NCI-H524 treated with DMSO at 0.1 percent for 48 hours (cell line): ENCODE measurements at regions not wholly inside any gene's neighbourhood (a gene's known extent, or its start where the extent isn't known, plus 50 kb on each side); places are given as distances from the start of the nearest gene placed in this dataset.
"Not testable (repeated sequence)": the region's sequence is repeated elsewhere in the genome, so short reads cannot be mapped to it uniquely, and the experiment has no call there.

ENCODE experiments used
- DNase-seq: peaks from one replicate; lab custom pipeline; 2025; lab: John Stamatoyannopoulos, UW

- DNase-seq = no peak
Observed at GRCh38 chr15:91620229-91620628, 233.3 kb upstream of the SLCO3A1 start.

GRCh38 chr15:91622235-91622634 lies 231.3 kb upstream of the SLCO3A1 start:
- DNase-seq = no peak

GRCh38 chr15:91622711-91623342 lies 230.7 kb upstream of the SLCO3A1 start:
- no peak for DNase-seq

- DNase-seq = no peak
Observed at GRCh38 chr15:91624353-91624968, 229.0 kb upstream of the SLCO3A1 start.

GRCh38 chr15:91625506-91625905 lies 228.0 kb upstream of the SLCO3A1 start:
- DNase-seq = no peak

GRCh38 chr15:91627473-91628278 lies 225.8 kb upstream of the SLCO3A1 start:
- DNase-seq = no peak

GRCh38 chr15:91630090-91630489 lies 223.4 kb upstream of the SLCO3A1 start:
- no peak for DNase-seq

- no peak for DNase-seq
Observed at GRCh38 chr15:91632176-91632575, 221.3 kb upstream of the SLCO3A1 start.

- DNase-seq = no peak
Observed at GRCh38 chr15:91632981-91633380, 220.5 kb upstream of the SLCO3A1 start.

GRCh38 chr15:91634179-91634578 lies 219.3 kb upstream of the SLCO3A1 start:
- no peak for DNase-seq

- no peak for DNase-seq
Observed at GRCh38 chr15:91635080-91635479, 218.4 kb upstream of the SLCO3A1 start.

- no peak for DNase-seq
Observed at GRCh38 chr15:91635641-91636040, 217.9 kb upstream of the SLCO3A1 start.

- no peak for DNase-seq
Observed at GRCh38 chr15:91649016-91649415, 204.5 kb upstream of the SLCO3A1 start.

- no peak for DNase-seq
Observed at GRCh38 chr15:91649831-91650321, 203.6 kb upstream of the SLCO3A1 start.

GRCh38 chr15:91651251-91651650 lies 202.3 kb upstream of the SLCO3A1 start:
- DNase-seq = no peak

- no peak for DNase-seq
Observed at GRCh38 chr15:91652610-91653207, 200.8 kb upstream of the SLCO3A1 start.

GRCh38 chr15:91655563-91656290 lies 197.8 kb upstream of the SLCO3A1 start:
- DNase-seq = not testable (repeated sequence)

GRCh38 chr15:91660174-91660649 lies 193.3 kb upstream of the SLCO3A1 start:
- no peak for DNase-seq

- DNase-seq = no peak
Observed at GRCh38 chr15:91664224-91664836, 189.2 kb upstream of the SLCO3A1 start.

GRCh38 chr15:91665212-91665611 lies 188.3 kb upstream of the SLCO3A1 start:
- no peak for DNase-seq

GRCh38 chr15:91668370-91668769 lies 185.1 kb upstream of the SLCO3A1 start:
- DNase-seq = no peak
